ENCODE measurements at regions not wholly inside any gene's neighbourhood (a gene's known extent, or its start where the extent isn't known, plus 50 kb on each side); places are given as distances from the start of the nearest gene placed in this dataset.
"Not testable (repeated sequence)": the region's sequence is repeated elsewhere in the genome, so short reads cannot be mapped to it uniquely, and the experiment has no call there.

DNA sequence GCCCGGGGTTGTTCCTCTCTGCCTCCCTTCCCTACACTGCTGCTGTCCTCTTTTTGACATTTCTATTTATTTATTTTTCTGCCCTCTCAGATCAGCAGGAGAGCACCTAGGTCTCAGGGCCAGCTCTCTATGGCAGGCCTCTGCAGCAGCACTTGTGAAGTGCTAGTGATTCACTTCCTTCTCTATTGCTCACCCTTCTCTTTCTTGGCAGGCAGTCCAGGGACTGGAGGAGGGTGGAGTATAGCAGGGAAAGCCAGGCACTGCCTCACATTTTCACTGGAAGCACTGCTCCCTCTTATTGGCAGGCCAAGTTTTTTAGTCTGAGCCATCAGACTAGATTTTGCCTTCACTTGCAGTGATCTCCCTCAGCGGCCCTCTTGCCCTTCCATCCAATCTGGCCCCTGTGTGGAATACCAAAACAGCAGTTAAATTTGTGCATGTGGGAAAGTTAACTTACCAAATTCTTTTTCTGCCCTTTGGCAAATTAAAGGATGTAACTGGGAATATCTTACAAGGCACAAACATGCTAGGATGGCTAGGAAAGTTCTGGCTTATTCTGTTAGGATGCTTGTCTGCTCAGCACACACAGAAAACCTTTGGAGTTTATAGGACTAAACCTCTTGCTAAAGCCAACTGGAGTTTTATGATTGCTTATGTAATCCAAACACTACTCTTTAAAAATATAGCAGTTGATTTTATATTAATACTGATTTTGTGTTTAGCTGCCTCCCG is 847.6 kb downstream of the TTLL7 start:
- H3K27me3 ChIP-seq (ENCODE audit: control insufficient read depth in 3 of 3, insufficient read depth in 3 of 3, low read depth in 1 of 3, low read length in 3 of 3); H3K4me1 ChIP-seq (ENCODE audit: control insufficient read depth in 2 of 2, insufficient read depth in 1 of 2, low read depth in 1 of 2, low read length in 2 of 2); H3K36me3 ChIP-seq (replicated peaks in 1 of 2; ENCODE audit: control insufficient read depth in 2 of 2, insufficient read depth in 2 of 2, low read length in 2 of 2); H3K9ac ChIP-seq (ENCODE audit: low read depth, low read length, poor library complexity); H3K4me2 ChIP-seq (ENCODE audit: insufficient read depth, low read length, poor library complexity, severe bottlenecking); H2BK5ac ChIP-seq (ENCODE audit: low read length); H4K91ac ChIP-seq (ENCODE audit: low read depth, low read length, poor library complexity); H3K18ac ChIP-seq (ENCODE audit: low read length); H2BK120ac ChIP-seq (ENCODE audit: low read depth, low read length); H3K23ac ChIP-seq (ENCODE audit: low read depth, low read length, poor library complexity); H3K79me1 ChIP-seq (ENCODE audit: low read depth, low read length); H3K4me3 ChIP-seq (ENCODE audit: low read length in 2 of 2); DNase-seq (ENCODE audit: low spot score); H2AFZ ChIP-seq (ENCODE audit: low read length); H3K4ac ChIP-seq (ENCODE audit: low read length); H3K27ac ChIP-seq (replicated peaks; ENCODE audit: low read length); H4K8ac ChIP-seq (ENCODE audit: low read depth, low read length); H2BK12ac ChIP-seq (ENCODE audit: low read length); H2AK5ac ChIP-seq (ENCODE audit: low read depth, low read length); H3K14ac ChIP-seq (ENCODE audit: low read length); H2BK15ac ChIP-seq (ENCODE audit: low read length); H3K9me3 ChIP-seq (replicated peaks in 1 of 2; ENCODE audit: control insufficient read depth in 2 of 2, insufficient read depth in 1 of 2, low read depth in 1 of 2, low read length in 2 of 2): not testable (repeated sequence)
- WGBS, 2 donors (ENCODE audit: extremely low coverage in 2 of 2, insufficient read length in 2 of 2, insufficient replicate concordance in 1 of 2): no CpG with 5 or more reads among the region's 3 CpGs

DNA sequence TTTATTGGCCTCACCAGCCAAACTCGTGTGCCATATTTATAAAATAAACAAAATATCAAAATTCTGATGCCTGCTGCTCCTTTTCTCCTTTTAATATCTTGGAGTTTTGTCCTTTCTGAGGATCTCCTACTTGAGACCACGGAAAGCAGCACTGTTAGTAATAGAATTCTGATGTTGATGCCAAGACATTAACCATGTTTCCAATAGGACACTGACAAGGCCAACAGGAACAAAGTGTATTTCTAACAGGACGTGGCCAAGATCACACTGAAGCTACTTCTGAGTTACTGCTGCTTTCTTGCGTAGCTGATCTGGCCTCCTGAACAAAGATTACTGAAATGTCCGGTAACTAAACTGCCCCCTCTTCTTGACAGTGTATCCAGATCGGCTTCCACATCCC is 848.5 kb downstream of the TTLL7 start:
- not testable (repeated sequence) for H4K91ac ChIP-seq (ENCODE audit: low read depth, low read length, poor library complexity); H3K4me1 ChIP-seq (ENCODE audit: control insufficient read depth in 2 of 2, insufficient read depth in 1 of 2, low read depth in 1 of 2, low read length in 2 of 2); H3K23ac ChIP-seq (ENCODE audit: low read depth, low read length, poor library complexity); H3K4ac ChIP-seq (ENCODE audit: low read length); H2BK12ac ChIP-seq (ENCODE audit: low read length); H3K4me3 ChIP-seq (ENCODE audit: low read length in 2 of 2); H3K27ac ChIP-seq (replicated peaks; ENCODE audit: low read length); H2BK15ac ChIP-seq (ENCODE audit: low read length); H3K18ac ChIP-seq (ENCODE audit: low read length); H3K14ac ChIP-seq (ENCODE audit: low read length); H3K36me3 ChIP-seq (replicated peaks in 1 of 2; ENCODE audit: control insufficient read depth in 2 of 2, insufficient read depth in 2 of 2, low read length in 2 of 2); H3K9me3 ChIP-seq (replicated peaks in 1 of 2; ENCODE audit: control insufficient read depth in 2 of 2, insufficient read depth in 1 of 2, low read depth in 1 of 2, low read length in 2 of 2); H2BK120ac ChIP-seq (ENCODE audit: low read depth, low read length); H2AFZ ChIP-seq (ENCODE audit: low read length); DNase-seq (ENCODE audit: low spot score); H3K27me3 ChIP-seq (ENCODE audit: control insufficient read depth in 3 of 3, insufficient read depth in 3 of 3, low read depth in 1 of 3, low read length in 3 of 3); H3K79me1 ChIP-seq (ENCODE audit: low read depth, low read length); H2BK5ac ChIP-seq (ENCODE audit: low read length); H4K8ac ChIP-seq (ENCODE audit: low read depth, low read length); H2AK5ac ChIP-seq (ENCODE audit: low read depth, low read length); H3K9ac ChIP-seq (ENCODE audit: low read depth, low read length, poor library complexity); H3K4me2 ChIP-seq (ENCODE audit: insufficient read depth, low read length, poor library complexity, severe bottlenecking)
- WGBS, 2 donors (ENCODE audit: extremely low coverage in 2 of 2, insufficient read length in 2 of 2, insufficient replicate concordance in 1 of 2): no CpG with 5 or more reads among the region's 6 CpGs

DNA sequence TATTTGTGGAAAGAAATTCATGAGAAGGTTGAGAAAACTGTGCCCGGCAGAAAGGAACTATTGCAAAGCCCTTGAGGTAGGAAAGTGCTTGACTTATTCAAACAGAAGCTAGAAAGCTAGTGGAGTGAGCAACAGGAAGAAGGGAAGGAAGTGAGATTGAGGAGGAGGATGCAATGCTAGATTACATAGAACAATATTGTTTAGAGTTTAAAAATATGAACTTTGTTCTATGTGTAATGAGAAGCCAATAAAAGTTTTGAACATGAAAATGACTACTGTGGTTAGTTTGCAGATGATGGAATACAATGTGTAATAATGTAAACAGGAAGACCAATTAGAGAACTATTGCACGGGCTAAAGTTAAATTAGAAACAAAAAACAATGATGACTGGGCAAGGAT is 853.1 kb downstream of the TTLL7 start:
- not testable (repeated sequence) for DNase-seq (ENCODE audit: low spot score); H3K36me3 ChIP-seq (replicated peaks in 1 of 2; ENCODE audit: control insufficient read depth in 2 of 2, insufficient read depth in 2 of 2, low read length in 2 of 2); H3K14ac ChIP-seq (ENCODE audit: low read length); H2BK120ac ChIP-seq (ENCODE audit: low read depth, low read length); H2AFZ ChIP-seq (ENCODE audit: low read length); H3K4me2 ChIP-seq (ENCODE audit: insufficient read depth, low read length, poor library complexity, severe bottlenecking); H3K27ac ChIP-seq (replicated peaks; ENCODE audit: low read length); H4K8ac ChIP-seq (ENCODE audit: low read depth, low read length); H2BK5ac ChIP-seq (ENCODE audit: low read length); H3K4me3 ChIP-seq (ENCODE audit: low read length in 2 of 2); H3K79me1 ChIP-seq (ENCODE audit: low read depth, low read length); H3K4me1 ChIP-seq (ENCODE audit: control insufficient read depth in 2 of 2, insufficient read depth in 1 of 2, low read depth in 1 of 2, low read length in 2 of 2); H2BK12ac ChIP-seq (ENCODE audit: low read length); H2BK15ac ChIP-seq (ENCODE audit: low read length); H3K27me3 ChIP-seq (ENCODE audit: control insufficient read depth in 3 of 3, insufficient read depth in 3 of 3, low read depth in 1 of 3, low read length in 3 of 3); H4K91ac ChIP-seq (ENCODE audit: low read depth, low read length, poor library complexity); H2AK5ac ChIP-seq (ENCODE audit: low read depth, low read length); H3K9me3 ChIP-seq (replicated peaks in 1 of 2; ENCODE audit: control insufficient read depth in 2 of 2, insufficient read depth in 1 of 2, low read depth in 1 of 2, low read length in 2 of 2); H3K4ac ChIP-seq (ENCODE audit: low read length); H3K18ac ChIP-seq (ENCODE audit: low read length); H3K9ac ChIP-seq (ENCODE audit: low read depth, low read length, poor library complexity); H3K23ac ChIP-seq (ENCODE audit: low read depth, low read length, poor library complexity)
- no CpG with 5 or more reads among the region's 2 CpGs for WGBS, 2 donors (ENCODE audit: extremely low coverage in 2 of 2, insufficient read length in 2 of 2, insufficient replicate concordance in 1 of 2)

DNA sequence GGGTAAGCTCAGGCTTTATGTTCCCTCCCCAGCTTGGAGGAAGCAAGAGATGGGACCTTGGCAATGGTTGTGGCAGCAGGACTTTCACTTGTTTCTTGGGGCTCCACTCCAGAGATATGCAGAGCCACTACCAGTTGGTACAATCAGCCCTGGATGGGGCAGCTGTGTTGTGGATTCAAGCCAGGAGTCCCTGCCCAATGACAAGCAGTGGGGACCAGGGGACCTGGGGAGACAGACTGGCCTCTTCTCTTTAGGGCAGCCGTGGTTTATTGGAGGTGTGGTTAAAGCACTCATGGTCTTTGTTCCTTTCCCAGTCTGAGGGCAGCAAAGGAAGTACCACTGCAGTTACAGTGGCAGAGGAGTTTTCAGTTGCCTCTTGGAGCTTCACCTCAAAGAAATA is 856.1 kb downstream of the TTLL7 start:
- not testable (repeated sequence) for H3K4me2 ChIP-seq (ENCODE audit: insufficient read depth, low read length, poor library complexity, severe bottlenecking); H2BK12ac ChIP-seq (ENCODE audit: low read length); H3K4me1 ChIP-seq (ENCODE audit: control insufficient read depth in 2 of 2, insufficient read depth in 1 of 2, low read depth in 1 of 2, low read length in 2 of 2); H3K23ac ChIP-seq (ENCODE audit: low read depth, low read length, poor library complexity); H3K36me3 ChIP-seq (replicated peaks in 1 of 2; ENCODE audit: control insufficient read depth in 2 of 2, insufficient read depth in 2 of 2, low read length in 2 of 2); H4K8ac ChIP-seq (ENCODE audit: low read depth, low read length); H3K4ac ChIP-seq (ENCODE audit: low read length); H2AK5ac ChIP-seq (ENCODE audit: low read depth, low read length); H3K79me1 ChIP-seq (ENCODE audit: low read depth, low read length); H3K9me3 ChIP-seq (replicated peaks in 1 of 2; ENCODE audit: control insufficient read depth in 2 of 2, insufficient read depth in 1 of 2, low read depth in 1 of 2, low read length in 2 of 2); H2BK120ac ChIP-seq (ENCODE audit: low read depth, low read length); H3K27me3 ChIP-seq (ENCODE audit: control insufficient read depth in 3 of 3, insufficient read depth in 3 of 3, low read depth in 1 of 3, low read length in 3 of 3); H2AFZ ChIP-seq (ENCODE audit: low read length); H2BK15ac ChIP-seq (ENCODE audit: low read length); H3K27ac ChIP-seq (replicated peaks; ENCODE audit: low read length); H2BK5ac ChIP-seq (ENCODE audit: low read length); H3K9ac ChIP-seq (ENCODE audit: low read depth, low read length, poor library complexity); H4K91ac ChIP-seq (ENCODE audit: low read depth, low read length, poor library complexity); H3K4me3 ChIP-seq (ENCODE audit: low read length in 2 of 2); H3K14ac ChIP-seq (ENCODE audit: low read length); DNase-seq (ENCODE audit: low spot score); H3K18ac ChIP-seq (ENCODE audit: low read length)
- whole genome bisulfite sequencing, 2 donors (ENCODE audit: extremely low coverage in 2 of 2, insufficient read length in 2 of 2, insufficient replicate concordance in 1 of 2): no CpG with 5 or more reads among the region's 1 CpG
